Rectal smooth muscle tissue (tissue), 1 donor: ENCODE measurements at regions not wholly inside any gene's neighbourhood (a gene's known extent, or its start where the extent isn't known, plus 50 kb on each side); places are given as distances from the start of the nearest gene placed in this dataset.

ENCODE experiments used
- H3K27ac ChIP-seq: one replicate; pipeline ENCODE4 v1.7.0; 2013; ENCODE audit warnings: low read depth, low read length, inconsistent platforms
- H3K27me3 ChIP-seq: one replicate; pipeline ENCODE4 v1.7.0; 2013; ENCODE audit warnings: low read length; ENCODE audit not compliant: control insufficient read depth, insufficient read depth
- H3K36me3 ChIP-seq: one replicate; pipeline ENCODE4 v1.7.0; 2013; ENCODE audit warnings: low read length; ENCODE audit not compliant: control insufficient read depth, insufficient read depth
- H3K4me1 ChIP-seq: one replicate; pipeline ENCODE4 v1.7.0; 2013; ENCODE audit warnings: low read length; ENCODE audit not compliant: control insufficient read depth, insufficient read depth
- H3K4me3 ChIP-seq: one replicate; pipeline ENCODE4 v1.7.0; 2013; ENCODE audit warnings: low read length
- H3K9ac ChIP-seq: one replicate; pipeline ENCODE4 v1.7.0; 2013; ENCODE audit warnings: low read length

GRCh38 chr2:831225-831536, 119.5 kb upstream of the SNTG2 start:
- Histone ChIP-seq H3K9ac (no peak overlapping the region), H3K27me3 (no peaks in the 10 kb centered on the region), H3K4me3 (no peak overlapping the region), H3K4me1 (no peaks in the 10 kb centered on the region), H3K36me3 (no peaks in the 10 kb centered on the region), H3K27ac (no peak overlapping the region)

DNA sequence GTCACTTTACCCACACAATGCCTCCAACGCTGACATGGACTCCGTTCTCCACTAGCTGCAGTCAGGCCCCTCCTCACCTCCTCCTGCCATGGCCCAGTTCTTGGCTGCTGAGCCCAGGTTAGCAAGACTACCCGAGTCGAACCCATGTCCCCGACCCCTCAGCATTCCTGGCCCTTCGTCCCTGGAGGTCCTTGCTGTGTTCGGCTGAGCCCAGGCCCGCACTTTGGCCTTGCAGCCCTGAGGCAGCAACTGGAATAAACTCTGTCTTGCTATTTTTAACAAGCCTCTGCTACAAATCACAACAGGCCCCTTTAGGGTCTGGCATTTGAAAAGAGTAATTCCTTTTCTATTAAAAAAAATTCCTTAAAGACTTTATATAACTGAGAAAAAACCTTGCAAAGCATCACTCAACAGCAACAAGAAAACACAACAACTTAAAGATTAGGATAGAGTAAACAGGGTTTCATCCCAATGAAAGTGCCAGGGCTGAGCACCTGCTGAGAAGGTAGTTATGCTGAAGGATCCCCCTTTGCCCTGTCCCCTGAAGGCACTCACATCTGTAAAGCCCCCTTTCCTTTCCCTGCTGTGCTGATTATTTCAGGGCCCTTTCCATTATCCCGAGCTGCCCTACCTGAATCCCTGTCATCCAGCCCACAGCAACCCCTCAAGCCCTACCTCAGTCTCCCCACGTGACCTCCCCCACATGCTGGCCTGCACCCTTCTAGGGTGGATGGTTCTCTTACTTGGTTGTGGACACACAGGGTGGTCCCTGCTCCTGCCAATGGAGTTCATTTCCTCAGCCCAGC, 120.0 kb upstream of the SNTG2 start:
- no peaks in the 10 kb centered on the region for H3K4me1 ChIP-seq
- H3K27me3 ChIP-seq, result no peaks in the 10 kb centered on the region
- no peak overlapping the region for H3K27ac ChIP-seq
- no peaks in the 10 kb centered on the region for H3K36me3 ChIP-seq
- H3K9ac ChIP-seq, result no peak overlapping the region
- H3K4me3 ChIP-seq, result no peak overlapping the region

DNA sequence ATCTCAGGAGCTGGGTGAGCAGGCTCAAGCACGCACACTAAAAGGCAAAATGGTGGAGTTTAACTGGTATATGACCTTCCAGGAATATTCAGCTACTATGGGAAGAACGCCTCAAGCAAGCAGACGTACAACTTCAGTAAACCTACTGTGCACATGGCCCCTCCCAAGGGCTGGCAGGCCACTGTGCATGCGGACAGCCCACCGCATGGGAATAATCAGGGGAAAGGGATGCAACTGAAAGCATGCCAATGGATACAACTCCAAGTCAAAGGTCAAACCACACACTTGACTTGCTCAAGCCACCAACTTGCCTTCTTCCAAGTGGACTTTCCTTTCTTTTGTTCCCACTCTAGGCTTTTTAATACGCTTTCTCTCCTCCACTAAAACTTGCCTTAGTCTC, 121.6 kb upstream of the SNTG2 start:
- Histone ChIP-seq H3K27ac (no peak overlapping the region), H3K36me3 (no peaks in the 10 kb centered on the region), H3K9ac (no peak overlapping the region), H3K4me1 (no peaks in the 10 kb centered on the region), H3K4me3 (no peak overlapping the region), H3K27me3 (no peaks in the 10 kb centered on the region)

DNA sequence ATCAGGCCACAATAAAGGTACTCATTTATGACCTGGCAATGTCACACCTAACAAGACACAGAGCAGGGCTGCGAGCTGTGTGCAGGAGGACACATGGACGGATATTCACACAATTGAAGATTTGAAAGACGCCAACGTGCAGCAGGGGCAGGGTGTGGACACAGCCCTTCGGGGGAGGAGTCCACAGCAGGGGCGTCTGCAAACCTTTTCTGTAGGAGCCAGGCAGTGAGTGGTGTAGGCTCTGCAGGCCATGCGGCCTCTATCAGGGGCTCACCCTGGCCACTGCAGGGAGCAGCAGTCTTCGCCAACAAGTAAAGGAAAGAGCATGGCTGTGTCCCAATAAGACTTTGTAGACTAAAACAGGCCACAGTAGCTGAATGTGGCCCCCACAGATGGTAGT, 125.7 kb upstream of the SNTG2 start:
- Histone ChIP-seq H3K27ac (no peak overlapping the region), H3K36me3 (no peaks in the 10 kb centered on the region), H3K9ac (no peak overlapping the region), H3K4me3 (no peak overlapping the region), H3K4me1 (no peaks in the 10 kb centered on the region), H3K27me3 (no peaks in the 10 kb centered on the region)

DNA sequence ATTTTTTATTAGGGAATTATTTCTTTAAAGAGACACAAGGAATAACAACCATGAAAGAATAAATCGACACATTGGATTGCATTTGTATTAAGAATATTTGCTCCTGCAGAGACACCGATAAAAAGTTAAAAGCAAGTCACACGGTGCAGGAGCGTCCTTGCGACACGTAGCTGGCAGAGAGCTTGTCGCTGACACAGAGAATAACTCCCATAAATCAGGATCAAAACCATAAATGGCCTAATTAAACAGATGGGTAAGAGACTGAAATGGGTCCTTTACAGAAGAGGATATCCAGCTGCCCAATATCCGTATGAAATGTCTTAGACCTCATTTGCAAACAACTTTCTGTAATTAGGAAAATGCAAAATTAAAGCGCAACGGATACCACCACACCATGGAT, 126.1 kb upstream of the SNTG2 start:
- Histone ChIP-seq H3K27ac (no peak overlapping the region), H3K36me3 (no peaks in the 10 kb centered on the region), H3K4me3 (no peak overlapping the region), H3K9ac (no peak overlapping the region), H3K4me1 (no peaks in the 10 kb centered on the region), H3K27me3 (no peaks in the 10 kb centered on the region)

- Histone ChIP-seq H3K27me3 (no peaks in the 10 kb centered on the region), H3K27ac (no peak overlapping the region), H3K36me3 (no peaks in the 10 kb centered on the region), H3K4me1 (no peaks in the 10 kb centered on the region), H3K4me3 (no peak overlapping the region), H3K9ac (no peak overlapping the region)
These were observed 129.1 kb upstream of the SNTG2 start for GRCh38 chr2:821546-821945.

DNA sequence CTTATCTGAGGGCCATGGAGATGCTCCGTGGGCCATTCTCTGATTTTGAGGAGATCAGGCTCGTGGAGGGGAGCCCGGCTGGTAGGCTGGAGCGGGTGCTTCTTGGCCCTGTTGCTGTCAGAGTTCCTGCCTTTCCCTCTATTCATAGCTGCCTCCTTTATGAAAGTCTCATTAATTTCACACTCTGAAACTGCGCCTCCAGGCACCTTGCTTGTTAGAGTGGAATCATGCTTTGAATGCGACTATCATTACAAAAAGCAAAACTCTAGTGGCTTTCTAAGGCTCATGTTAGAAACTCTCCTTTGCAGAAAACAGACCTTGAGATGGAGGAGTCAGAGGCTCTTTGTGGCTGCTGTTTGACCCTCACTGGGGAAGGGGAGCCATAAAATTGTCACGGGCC, 131.0 kb upstream of the SNTG2 start:
- Histone ChIP-seq H3K4me3 (no peak overlapping the region), H3K9ac (no peak overlapping the region), H3K36me3 (no peaks in the 10 kb centered on the region), H3K27me3 (no peaks in the 10 kb centered on the region), H3K27ac (no peak overlapping the region), H3K4me1 (no peaks in the 10 kb centered on the region)

DNA sequence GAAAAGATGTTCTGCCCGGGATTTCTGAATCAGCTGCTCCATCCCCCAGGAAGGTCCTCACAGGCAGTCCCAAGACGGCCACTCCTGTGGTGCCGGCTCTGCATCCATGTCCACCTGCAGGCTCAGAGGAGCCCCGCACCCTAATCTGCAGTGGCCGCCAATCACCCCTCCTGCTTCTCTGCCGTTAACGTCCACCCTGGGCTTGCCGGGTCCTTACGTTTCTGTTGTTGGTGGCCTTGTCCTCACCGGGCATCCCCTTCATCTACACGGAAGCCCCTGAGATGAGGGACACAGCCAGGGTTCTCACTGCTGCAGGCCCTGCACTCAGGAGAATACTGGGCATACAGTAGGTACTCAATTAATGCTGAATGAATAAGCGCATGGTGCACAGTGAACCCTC, 131.5 kb upstream of the SNTG2 start:
- no peaks in the 10 kb centered on the region for H3K4me1 ChIP-seq
- no peaks in the 10 kb centered on the region for H3K36me3 ChIP-seq
- H3K27me3 ChIP-seq, result no peaks in the 10 kb centered on the region
- H3K27ac ChIP-seq, result no peak overlapping the region
- no peak overlapping the region for H3K9ac ChIP-seq
- H3K4me3 ChIP-seq, result no peak overlapping the region

DNA sequence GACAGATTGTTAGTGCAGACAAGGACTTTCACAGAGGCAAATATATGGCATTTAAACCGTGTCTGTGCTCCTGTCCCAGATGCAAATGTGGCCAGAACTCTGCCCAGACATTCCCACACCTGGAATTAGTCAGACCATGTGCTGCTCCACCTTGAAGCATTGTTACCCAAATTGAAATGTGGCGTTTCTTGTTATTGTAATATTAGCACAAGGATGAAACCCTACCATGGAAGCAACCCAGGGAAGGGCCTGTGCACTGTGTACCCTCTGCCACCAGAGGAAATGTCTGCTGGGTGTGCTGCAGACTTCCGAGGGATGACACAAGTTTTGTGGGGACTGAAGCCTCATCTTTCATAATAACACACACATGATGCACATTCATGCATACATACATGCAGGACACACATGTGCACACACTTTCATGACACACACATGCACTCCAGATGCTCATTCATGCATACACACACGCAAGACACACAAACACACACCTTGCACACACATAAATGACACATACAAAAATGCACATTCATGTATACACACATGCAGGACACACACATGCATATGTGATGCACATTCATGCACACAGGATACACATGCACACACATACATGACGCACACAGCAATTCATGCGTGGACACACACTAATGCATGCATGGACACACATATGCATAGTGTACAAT, 133.2 kb upstream of the SNTG2 start:
- Histone ChIP-seq H3K27ac (no peak overlapping the region), H3K9ac (no peak overlapping the region), H3K36me3 (no peaks in the 10 kb centered on the region), H3K4me1 (no peaks in the 10 kb centered on the region), H3K4me3 (no peak overlapping the region), H3K27me3 (no peaks in the 10 kb centered on the region)

GRCh38 chr2:816278-816677, 134.4 kb upstream of the SNTG2 start:
- no peaks in the 10 kb centered on the region for H3K4me1 ChIP-seq
- no peaks in the 10 kb centered on the region for H3K36me3 ChIP-seq
- no peaks in the 10 kb centered on the region for H3K27me3 ChIP-seq
- H3K4me3 ChIP-seq, result no peak overlapping the region
- no peak overlapping the region for H3K27ac ChIP-seq
- no peak overlapping the region for H3K9ac ChIP-seq

GRCh38 chr2:810397-810796, 133.2 kb upstream of the TMEM18 start:
- H3K9ac ChIP-seq, result no peak overlapping the region
- no peaks in the 10 kb centered on the region for H3K36me3 ChIP-seq
- no peak overlapping the region for H3K27ac ChIP-seq
- no peaks in the 10 kb centered on the region for H3K4me1 ChIP-seq
- no peaks in the 10 kb centered on the region for H3K27me3 ChIP-seq
- no peak overlapping the region for H3K4me3 ChIP-seq

DNA sequence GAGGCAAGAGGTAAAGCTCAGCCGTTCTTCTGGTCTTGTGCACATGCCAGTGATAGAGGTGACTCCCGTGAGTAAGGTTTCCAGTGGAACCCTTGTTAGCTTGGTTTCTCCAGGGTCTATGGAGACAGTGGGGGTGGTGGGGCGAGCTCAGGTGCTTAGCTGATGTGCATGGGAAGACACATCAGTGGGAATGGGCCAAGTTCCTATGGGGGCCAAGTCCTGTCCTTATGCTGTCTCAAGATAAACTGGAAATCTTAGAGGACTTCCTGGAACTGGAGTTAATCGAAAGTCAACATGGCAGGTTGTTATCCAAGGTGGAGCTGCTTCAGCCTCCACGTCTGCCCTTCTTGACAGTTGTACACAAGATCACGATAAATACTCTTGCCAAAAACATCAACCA, 130.1 kb upstream of the TMEM18 start:
- Histone ChIP-seq H3K4me3 (no peak overlapping the region), H3K9ac (no peak overlapping the region), H3K27ac (no peak overlapping the region), H3K27me3 (no peaks in the 10 kb centered on the region), H3K36me3 (no peaks in the 10 kb centered on the region), H3K4me1 (no peaks in the 10 kb centered on the region)

DNA sequence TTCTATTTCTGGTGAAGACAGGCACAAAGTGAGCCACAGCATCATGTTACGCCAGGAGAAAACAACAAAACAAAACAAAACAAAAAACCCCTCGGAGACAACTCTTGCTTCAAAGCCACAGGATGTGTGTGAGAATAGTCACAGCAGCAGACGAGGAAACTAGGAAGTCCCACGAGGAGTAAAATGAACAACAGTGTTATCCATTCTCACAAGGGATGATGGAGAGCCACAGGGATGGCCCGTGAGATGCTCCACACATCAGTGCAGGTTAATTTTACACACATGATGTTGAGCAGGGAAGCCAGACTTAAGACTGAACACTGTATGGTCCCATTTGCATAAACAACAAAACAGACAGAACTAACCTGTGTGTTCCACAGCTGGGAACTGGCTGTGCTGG, 128.5 kb upstream of the TMEM18 start:
- H3K9ac ChIP-seq, result no peak overlapping the region
- H3K27me3 ChIP-seq, result no peaks in the 10 kb centered on the region
- no peaks in the 10 kb centered on the region for H3K4me1 ChIP-seq
- H3K36me3 ChIP-seq, result no peaks in the 10 kb centered on the region
- H3K4me3 ChIP-seq, result no peak overlapping the region
- H3K27ac ChIP-seq, result no peak overlapping the region
